H1 (cell line): ENCODE measurements at regions not wholly inside any gene's neighbourhood (a gene's known extent, or its start where the extent isn't known, plus 50 kb on each side); places are given as distances from the start of the nearest gene placed in this dataset.

Experiments used
- CBX5 ChIP-seq: fragments of 300-800, 300-1000 bp; sonication (generic); IDR thresholded peaks from 2 replicates; pipeline ENCODE4 v1.7.1; 2016; ENCODE audit warnings: antibody characterized with exemption, low read length, low read depth
- CREB1 ChIP-seq: IDR thresholded peaks from 2 replicates; pipeline ENCODE4 v1.6.1; 2012; ENCODE audit warnings: inconsistent platforms
- CTCF ChIP-seq, 3 experiments: IDR thresholded peaks; 1 replicate in 2 of 3; 2 replicates in 1 of 3; pipeline versions ENCODE4 v1.5.1 to v1.6.1; 2011; ENCODE audit warnings: low read length in 3 of 3, mild to moderate bottlenecking in 3 of 3, inconsistent platforms in 2 of 3, low read depth in 1 of 3, moderate library complexity in 1 of 3; ENCODE audit not compliant: insufficient read depth in 1 of 3; ENCODE audit errors: control extremely low read depth in 1 of 3
- EP300 ChIP-seq, 2 experiments: IDR thresholded peaks; 1 replicate in 1 of 2; 2 replicates in 1 of 2; pipeline ENCODE4 v1.6.1; 2011 to 2012; ENCODE audit warnings: low read depth in 2 of 2, low read length in 2 of 2, mild to moderate bottlenecking in 2 of 2, borderline replicate concordance in 1 of 2, inconsistent platforms in 1 of 2, moderate library complexity in 1 of 2
- EZH2 ChIP-seq: fragments of 200-600 bp; sonication (generic); IDR thresholded peaks from 2 replicates; pipeline ENCODE4 v1.7.1; 2012; ENCODE audit warnings: low read depth, mild to moderate bottlenecking, moderate library complexity, low read length, inconsistent platforms; ENCODE audit not compliant: severe bottlenecking
- GTF2F1 ChIP-seq: IDR thresholded peaks from 2 replicates; pipeline ENCODE4 v1.6.1; 2012; ENCODE audit warnings: low read depth, low read length, improper control_type of control experiment, borderline replicate concordance
- NANOG ChIP-seq: IDR thresholded peaks from 2 replicates; pipeline ENCODE4 v1.6.1; 2011; ENCODE audit warnings: low read length, low read depth, mild to moderate bottlenecking, inconsistent platforms; ENCODE audit not compliant: insufficient read depth, poor library complexity, severe bottlenecking
- POLR2AphosphoS5 ChIP-seq: IDR thresholded peaks from 2 replicates; pipeline ENCODE4 v1.6.1; 2011; ENCODE audit warnings: low read depth, low read length
- SIX5 ChIP-seq: IDR thresholded peaks from 2 replicates; pipeline ENCODE4 v1.6.1; 2011; ENCODE audit warnings: mild to moderate bottlenecking, low read depth, low read length
- TAF1 ChIP-seq: IDR thresholded peaks from 2 replicates; pipeline ENCODE4 v1.6.1; 2011; ENCODE audit warnings: mild to moderate bottlenecking, low read depth, low read length
- TCF12 ChIP-seq: IDR thresholded peaks from 2 replicates; pipeline ENCODE4 v1.6.1; 2011; ENCODE audit warnings: low read depth, mild to moderate bottlenecking, low read length
- YY1 ChIP-seq: IDR thresholded peaks from 2 replicates; pipeline ENCODE4 v1.6.1; 2011; ENCODE audit warnings: low read depth, mild to moderate bottlenecking, low read length
- TF ChIP-seq, protein P1 (sequence below): IDR thresholded peaks from 2 replicates; pipeline ENCODE4 v1.6.1; 2011; ENCODE audit warnings: low read length, improper control_type of control experiment
- TF ChIP-seq, protein P2 (sequence below): IDR thresholded peaks from 2 replicates; pipeline ENCODE4 v1.6.1; 2011; ENCODE audit warnings: low read depth, mild to moderate bottlenecking, low read length; ENCODE audit not compliant: insufficient read depth

- no peak for TF ChIP-seq CTCF (IDR thresholded peaks at IDR 0.05; ENCODE audit: control extremely low read depth in 1 of 3, insufficient read depth in 1 of 3, low read depth in 1 of 3, low read length in 3 of 3)
- no peak for TF ChIP-seq POLR2AphosphoS5
- TF ChIP-seq CREB1, result no peak
- TF ChIP-seq EP300 (IDR thresholded peaks at IDR 0.05; ENCODE audit: borderline replicate concordance in 1 of 2, low read depth in 2 of 2, low read length in 2 of 2), result no peak
- no peak for TF ChIP-seq CBX5
- no peak for TF ChIP-seq EZH2
- TF ChIP-seq NANOG, result no peak
- no peak for TF ChIP-seq GTF2F1
- TF ChIP-seq TCF12, result no peak
- TF ChIP-seq, protein P1, sequence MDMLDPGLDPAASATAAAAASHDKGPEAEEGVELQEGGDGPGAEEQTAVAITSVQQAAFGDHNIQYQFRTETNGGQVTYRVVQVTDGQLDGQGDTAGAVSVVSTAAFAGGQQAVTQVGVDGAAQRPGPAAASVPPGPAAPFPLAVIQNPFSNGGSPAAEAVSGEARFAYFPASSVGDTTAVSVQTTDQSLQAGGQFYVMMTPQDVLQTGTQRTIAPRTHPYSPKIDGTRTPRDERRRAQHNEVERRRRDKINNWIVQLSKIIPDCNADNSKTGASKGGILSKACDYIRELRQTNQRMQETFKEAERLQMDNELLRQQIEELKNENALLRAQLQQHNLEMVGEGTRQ, result no peak
- no peak for TF ChIP-seq TAF1
- TF ChIP-seq SIX5, result no peak
- no peak for TF ChIP-seq YY1
- TF ChIP-seq, protein P2, sequence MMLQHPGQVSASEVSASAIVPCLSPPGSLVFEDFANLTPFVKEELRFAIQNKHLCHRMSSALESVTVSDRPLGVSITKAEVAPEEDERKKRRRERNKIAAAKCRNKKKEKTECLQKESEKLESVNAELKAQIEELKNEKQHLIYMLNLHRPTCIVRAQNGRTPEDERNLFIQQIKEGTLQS, result no peak
These were observed 277.7 kb downstream of the GXYLT1 start for GRCh38 chr12:41866878-41867430.
